ENCODE measurements at regions not wholly inside any gene's neighbourhood (a gene's known extent, or its start where the extent isn't known, plus 50 kb on each side); places are given as distances from the start of the nearest gene placed in this dataset.

DNA sequence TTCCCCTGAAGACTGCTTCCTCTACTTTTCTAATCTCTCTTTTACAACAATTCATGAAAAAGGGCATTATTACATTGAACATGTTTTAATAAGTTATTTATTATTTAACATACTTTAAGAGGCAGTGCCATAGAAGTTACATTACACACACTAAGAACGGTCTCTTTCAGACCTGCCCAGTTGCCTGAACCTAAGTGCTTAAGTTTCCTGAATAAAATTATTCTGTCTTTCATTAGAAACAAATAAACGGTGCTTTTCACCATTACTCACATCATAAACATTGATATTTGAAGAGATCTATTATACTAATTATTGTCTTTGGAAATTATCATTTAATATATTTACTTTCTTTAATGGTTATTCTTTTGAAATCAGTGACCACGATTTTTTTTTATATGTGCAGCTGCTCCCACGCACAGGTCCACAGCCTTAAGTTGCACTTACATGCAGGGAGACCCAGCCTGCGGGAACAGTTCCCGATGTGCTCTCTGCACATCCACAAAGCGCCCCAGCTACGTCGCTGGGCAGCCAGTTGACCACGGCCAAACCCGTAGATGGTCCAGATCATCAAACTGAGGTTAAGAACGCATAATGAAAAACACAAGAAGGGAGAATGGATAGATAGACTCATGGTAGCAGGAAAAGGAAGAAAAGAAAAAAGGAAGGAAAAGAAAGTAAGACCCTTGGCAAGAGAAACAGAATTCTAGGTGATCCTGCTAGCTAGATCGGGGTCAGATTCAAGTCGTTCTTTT lies 437.0 kb upstream of the MGMT start:
- ChIA-PET POLR2A (no interaction called here), CTCF (ENCODE audit: low intra/inter-chr PET ratio) (no interaction called here)
- H2AFZ ChIP-seq (ENCODE audit: low read depth, low read length), result no peak overlapping the region
- DNase-seq (ENCODE audit: extremely low read depth in 1 of 4, low spot score in 3 of 4) (no peak), FAIRE-seq (no peak), ATAC-seq (no peak)
- in situ Hi-C loops (cut with MboI) (no loop called here), intact Hi-C loops (cut with micrococcal nuclease) (no loop called here)
- H4K20me1 ChIP-seq (replicated peaks; ENCODE audit: control insufficient read depth, insufficient read depth, low read length), result no peaks in the 10 kb centered on the region
- no peaks in the 10 kb centered on the region for H3K4me1 ChIP-seq (replicated peaks in 1 of 2; ENCODE audit: control insufficient read depth in 2 of 2, insufficient read depth in 2 of 2, low read length in 2 of 2)
- H3K36me3 ChIP-seq (ENCODE audit: control insufficient read depth, insufficient read depth, low read length), result no peaks in the 10 kb centered on the region
- H3K4me3 ChIP-seq, result no peak overlapping the region
- H3K27ac ChIP-seq (ENCODE audit: extremely low read depth, low read depth, low read length), result no peak overlapping the region
- H3K9me1 ChIP-seq (ENCODE audit: control insufficient read depth, insufficient read depth, low read length), result no peaks in the 10 kb centered on the region
- H3K4me2 ChIP-seq (ENCODE audit: insufficient read depth, low read length), result no peak overlapping the region
- H3K27me3 ChIP-seq (ENCODE audit: control insufficient read depth in 2 of 2, insufficient read depth in 2 of 2, low read length in 2 of 2), result peaks cover 0 to 31% of the 10 kb centered on the region in 2 experiments; a peak in 3 of 5 replicates
- TF ChIP-seq TOE1 (IDR thresholded peaks at IDR 0.05; ENCODE audit: borderline replicate concordance) (no peak), TOE1 (CRISPR knock-in tag; IDR thresholded peaks at IDR 0.05; ENCODE audit: borderline replicate concordance, low read depth) (no peak), ZNF79 (CRISPR knock-in tag; IDR thresholded peaks at IDR 0.05; ENCODE audit: low read depth) (no peak), IRF2 (CRISPR knock-in tag; IDR thresholded peaks at IDR 0.05) (no peak), ATF2 (CRISPR knock-in tag; IDR thresholded peaks at IDR 0.05) (no peak), GABPB1 (CRISPR knock-in tag; IDR thresholded peaks at IDR 0.05) (no peak), CCNT2 (IDR thresholded peaks at IDR 0.05; ENCODE audit: borderline replicate concordance, extremely low read depth, insufficient read length, low read depth, low read length) (no peak)
- no peaks in the 10 kb centered on the region for H3K79me2 ChIP-seq (ENCODE audit: control insufficient read depth, insufficient read depth, low read length)
- WGBS (ENCODE audit: insufficient coverage, low coverage, missing lambda C conversion rate), result 0% methylated on average over 14 of the region's 14 CpGs
- H3K9ac ChIP-seq (ENCODE audit: insufficient read depth in 1 of 2, low read depth in 2 of 2, low read length in 2 of 2), result no peak overlapping the region
- H3K9me3 ChIP-seq (replicated peaks; ENCODE audit: control insufficient read depth, insufficient read depth, low read depth, low read length), result no peaks in the 10 kb centered on the region
- BruUV-seq (replicated peaks), result no TSS peak

Data from K562 (cell line).